ENCODE measurements at regions not wholly inside any gene's neighbourhood (a gene's known extent, or its start where the extent isn't known, plus 50 kb on each side); places are given as distances from the start of the nearest gene placed in this dataset.

- TF ChIP-seq, protein P1, sequence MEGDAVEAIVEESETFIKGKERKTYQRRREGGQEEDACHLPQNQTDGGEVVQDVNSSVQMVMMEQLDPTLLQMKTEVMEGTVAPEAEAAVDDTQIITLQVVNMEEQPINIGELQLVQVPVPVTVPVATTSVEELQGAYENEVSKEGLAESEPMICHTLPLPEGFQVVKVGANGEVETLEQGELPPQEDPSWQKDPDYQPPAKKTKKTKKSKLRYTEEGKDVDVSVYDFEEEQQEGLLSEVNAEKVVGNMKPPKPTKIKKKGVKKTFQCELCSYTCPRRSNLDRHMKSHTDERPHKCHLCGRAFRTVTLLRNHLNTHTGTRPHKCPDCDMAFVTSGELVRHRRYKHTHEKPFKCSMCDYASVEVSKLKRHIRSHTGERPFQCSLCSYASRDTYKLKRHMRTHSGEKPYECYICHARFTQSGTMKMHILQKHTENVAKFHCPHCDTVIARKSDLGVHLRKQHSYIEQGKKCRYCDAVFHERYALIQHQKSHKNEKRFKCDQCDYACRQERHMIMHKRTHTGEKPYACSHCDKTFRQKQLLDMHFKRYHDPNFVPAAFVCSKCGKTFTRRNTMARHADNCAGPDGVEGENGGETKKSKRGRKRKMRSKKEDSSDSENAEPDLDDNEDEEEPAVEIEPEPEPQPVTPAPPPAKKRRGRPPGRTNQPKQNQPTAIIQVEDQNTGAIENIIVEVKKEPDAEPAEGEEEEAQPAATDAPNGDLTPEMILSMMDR (IDR thresholded peaks at IDR 0.05; ENCODE audit: low read length), result no peak
- TF ChIP-seq EZH2 (optimal IDR thresholded peaks at IDR 0.05; ENCODE audit: low read depth, low read length), result no peak
Observed at GRCh38 chr12:111094157-111095010, 174.0 kb upstream of the MYL2 start.

Data from MM.1S (cell line).